ENCODE measurements at regions not wholly inside any gene's neighbourhood (a gene's known extent, or its start where the extent isn't known, plus 50 kb on each side); places are given as distances from the start of the nearest gene placed in this dataset.

DNA sequence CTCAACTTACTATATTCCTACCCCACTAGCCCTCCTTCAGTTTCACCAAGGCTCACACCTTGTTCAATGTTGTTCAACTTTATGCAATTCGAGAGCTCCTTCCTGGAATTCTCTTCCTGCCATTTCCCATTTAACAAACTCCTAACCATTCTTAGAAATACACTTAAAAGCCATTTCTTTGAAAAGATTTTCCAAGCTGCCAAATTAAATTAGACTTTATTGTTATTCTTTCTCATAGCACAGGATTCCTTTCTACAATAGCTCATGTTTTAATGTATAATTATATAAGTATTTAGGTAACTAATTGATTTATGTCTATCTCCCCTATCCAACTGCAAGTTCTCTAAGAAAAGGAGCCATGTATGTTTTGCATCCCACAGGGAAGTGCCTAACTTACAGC is 52.7 kb upstream of the CTSC start:
- TF ChIP-seq CTCF (IDR thresholded peaks at IDR 0.05; ENCODE audit: poor library complexity) (no peak), EZH2 (IDR thresholded peaks at IDR 0.05; ENCODE audit: borderline replicate concordance) (no peak), EZH2phosphoT487 (IDR thresholded peaks at IDR 0.05; ENCODE audit: low read depth, severe bottlenecking, unreplicated experiment) (no peak)
